Esophagus muscularis mucosa (tissue), 4 donors: ENCODE measurements at regions not wholly inside any gene's neighbourhood (a gene's known extent, or its start where the extent isn't known, plus 50 kb on each side); places are given as distances from the start of the nearest gene placed in this dataset.

Experiments
- DNase-seq: peaks from one replicate; pipeline ENCODE4 v3.0.0-alpha.2; 2017; ENCODE audit errors: extremely low spot score
- H3K27ac ChIP-seq, 4 donors: fragments of 200-600 bp; sonication (generic); replicated peaks in 1 of 4; 1 replicate in 3 of 4; 2 replicates in 1 of 4; pipeline ENCODE4 v1.5.1; 2016 to 2019; ENCODE audit warnings: mild to moderate bottlenecking in 1 of 4
- H3K27me3 ChIP-seq, 4 donors: fragments of 200-600 bp; sonication (generic); one replicate each; pipeline versions ENCODE4 v1.5.1 to v1.6.0; 2016 to 2019
- H3K36me3 ChIP-seq, 4 donors: fragments of 200-600 bp; sonication (generic); one replicate each; pipeline ENCODE4 v1.5.1; 2016 to 2019
- H3K4me1 ChIP-seq, 4 donors: fragments of 200-600 bp; sonication (generic); one replicate each; pipeline ENCODE4 v1.5.1; 2016 to 2019
- H3K4me3 ChIP-seq, 4 donors: fragments of 200-600 bp; sonication (generic); 1 replicate in 2 of 4; 2 replicates in 2 of 4; pipeline ENCODE4 v1.5.1; 2016 to 2019; ENCODE audit warnings: mild to moderate bottlenecking in 4 of 4, moderate library complexity in 1 of 4
- H3K9me3 ChIP-seq, 4 donors: fragments of 200-600 bp; sonication (generic); 1 replicate in 3 of 4; 2 replicates in 1 of 4; pipeline ENCODE4 v1.5.1; 2016 to 2019
- EP300 ChIP-seq: sonication (generic); formaldehyde crosslinking; IDR thresholded peaks from one replicate; pipeline ENCODE4 v1.6.1; 2017; ENCODE audit warnings: antibody characterized with exemption
- POLR2A ChIP-seq: fragments of 450-650 bp; IDR thresholded peaks from one replicate; pipeline ENCODE4 v1.6.1; 2017; ENCODE audit warnings: antibody characterized with exemption, moderate library complexity, mild to moderate bottlenecking, low read depth
- POLR2AphosphoS5 ChIP-seq, 2 donors: sonication (generic); formaldehyde crosslinking; IDR thresholded peaks; one replicate each; pipeline ENCODE4 v1.6.1; 2017; ENCODE audit warnings: antibody characterized with exemption in 2 of 2
- WGBS: methylation state at CpG from one replicate; pipeline ENCODE4 v1.1.5; 2018; 5-methylcytosine and 5-hydroxymethylcytosine counted together
- intact Hi-C: fragments of 100-400 bp; cut with DNase I; formaldehyde crosslinking; loops from one replicate; pipeline ENCODE4 v1.15.1; 2023
- TF ChIP-seq, protein P1 (sequence below), 3 experiments: fragments of 200-600 bp in 2 of 3; fragments of 450-650 bp in 1 of 3; sonication (generic) in 2 of 3; IDR thresholded peaks; one replicate each; pipeline ENCODE4 v1.5.1; 2017 to 2019; ENCODE audit warnings: antibody characterized with exemption in 3 of 3, mild to moderate bottlenecking in 2 of 3, moderate library complexity in 1 of 3

GRCh38 chr3:83122774-83123350 lies 1361.4 kb upstream of the GBE1 start:
- 85% methylated on average over 2 of the region's 2 CpGs for WGBS

DNA sequence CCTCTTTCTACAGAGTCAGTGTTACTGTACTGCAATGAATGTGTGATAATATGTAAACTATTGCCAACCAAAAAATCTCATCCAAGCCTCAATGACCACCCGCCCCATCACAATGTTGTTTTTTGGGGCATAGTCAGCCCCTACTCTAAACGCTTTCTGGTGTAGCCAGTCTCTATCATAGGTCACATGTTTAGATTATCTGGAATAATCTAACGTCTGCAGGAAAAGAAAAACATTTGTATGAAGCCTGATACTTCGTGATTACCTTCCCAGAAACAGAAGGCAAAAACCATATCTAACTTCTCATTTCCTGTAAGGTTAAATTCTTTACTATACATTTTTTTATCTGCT lies 1331.8 kb upstream of the GBE1 start:
- intact Hi-C loops: no loop called here
- TF ChIP-seq, protein P1, sequence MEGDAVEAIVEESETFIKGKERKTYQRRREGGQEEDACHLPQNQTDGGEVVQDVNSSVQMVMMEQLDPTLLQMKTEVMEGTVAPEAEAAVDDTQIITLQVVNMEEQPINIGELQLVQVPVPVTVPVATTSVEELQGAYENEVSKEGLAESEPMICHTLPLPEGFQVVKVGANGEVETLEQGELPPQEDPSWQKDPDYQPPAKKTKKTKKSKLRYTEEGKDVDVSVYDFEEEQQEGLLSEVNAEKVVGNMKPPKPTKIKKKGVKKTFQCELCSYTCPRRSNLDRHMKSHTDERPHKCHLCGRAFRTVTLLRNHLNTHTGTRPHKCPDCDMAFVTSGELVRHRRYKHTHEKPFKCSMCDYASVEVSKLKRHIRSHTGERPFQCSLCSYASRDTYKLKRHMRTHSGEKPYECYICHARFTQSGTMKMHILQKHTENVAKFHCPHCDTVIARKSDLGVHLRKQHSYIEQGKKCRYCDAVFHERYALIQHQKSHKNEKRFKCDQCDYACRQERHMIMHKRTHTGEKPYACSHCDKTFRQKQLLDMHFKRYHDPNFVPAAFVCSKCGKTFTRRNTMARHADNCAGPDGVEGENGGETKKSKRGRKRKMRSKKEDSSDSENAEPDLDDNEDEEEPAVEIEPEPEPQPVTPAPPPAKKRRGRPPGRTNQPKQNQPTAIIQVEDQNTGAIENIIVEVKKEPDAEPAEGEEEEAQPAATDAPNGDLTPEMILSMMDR (IDR thresholded peaks at IDR 0.05): no peak
- 54% methylated on average over 4 of the region's 4 CpGs for WGBS
- Histone ChIP-seq H3K36me3 (no peaks in the 10 kb centered on the region), H3K4me1 (no peaks in the 10 kb centered on the region), H3K9me3 (no peaks in the 10 kb centered on the region), H3K27me3 (no peaks in the 10 kb centered on the region), H3K27ac (no peak overlapping the region), H3K4me3 (no peak overlapping the region)
- DNase-seq: no peak

More at GRCh38 chr3:83122774-83123350, 1361.4 kb upstream of the GBE1 start:
- H3K9me3 ChIP-seq: no peaks in the 10 kb centered on the region
- H3K36me3 ChIP-seq: no peaks in the 10 kb centered on the region
- no peaks in the 10 kb centered on the region for H3K4me1 ChIP-seq
- DNase-seq: no peak
- no peak overlapping the region for H3K4me3 ChIP-seq
- TF ChIP-seq, protein P1 (IDR thresholded peaks at IDR 0.05): no peak
- no peak for TF ChIP-seq POLR2AphosphoS5 (IDR thresholded peaks at IDR 0.05)
- TF ChIP-seq EP300: no peak
- TF ChIP-seq POLR2A: no peak
- H3K27ac ChIP-seq: no peak overlapping the region
- intact Hi-C loops: no loop called here
- H3K27me3 ChIP-seq: no peaks in the 10 kb centered on the region

GRCh38 chr3:83092521-83093221 lies 1331.2 kb upstream of the GBE1 start:
- WGBS: 66% methylated on average over 2 of the region's 2 CpGs
- intact Hi-C loops: no loop called here

GRCh38 chr3:83076041-83076440 lies 1314.6 kb upstream of the GBE1 start:
- H3K4me3 ChIP-seq: no peak overlapping the region
- no peaks in the 10 kb centered on the region for H3K4me1 ChIP-seq
- DNase-seq: no peak
- no peaks in the 10 kb centered on the region for H3K27me3 ChIP-seq
- TF ChIP-seq, protein P1 (IDR thresholded peaks at IDR 0.05): no peak
- TF ChIP-seq EP300: no peak
- TF ChIP-seq POLR2A: no peak
- TF ChIP-seq POLR2AphosphoS5 (IDR thresholded peaks at IDR 0.05): no peak
- intact Hi-C loops: no loop called here
- 73% methylated on average over 6 of the region's 6 CpGs for WGBS
- no peaks in the 10 kb centered on the region for H3K36me3 ChIP-seq
- no peak overlapping the region for H3K27ac ChIP-seq
- no peaks in the 10 kb centered on the region for H3K9me3 ChIP-seq

More at GRCh38 chr3:83092521-83093221, 1331.2 kb upstream of the GBE1 start:
- no peaks in the 10 kb centered on the region for H3K9me3 ChIP-seq
- DNase-seq: no peak
- H3K4me3 ChIP-seq: no peak overlapping the region
- TF ChIP-seq, protein P1 (IDR thresholded peaks at IDR 0.05): no peak
- no peak for TF ChIP-seq EP300
- TF ChIP-seq POLR2A: no peak
- TF ChIP-seq POLR2AphosphoS5 (IDR thresholded peaks at IDR 0.05): no peak
- H3K4me1 ChIP-seq: no peaks in the 10 kb centered on the region
- H3K27me3 ChIP-seq: no peaks in the 10 kb centered on the region
- no peak overlapping the region for H3K27ac ChIP-seq
- no peaks in the 10 kb centered on the region for H3K36me3 ChIP-seq

- no peaks in the 10 kb centered on the region for H3K27me3 ChIP-seq
- H3K9me3 ChIP-seq: no peaks in the 10 kb centered on the region
- no peak overlapping the region for H3K4me3 ChIP-seq
- no peaks in the 10 kb centered on the region for H3K36me3 ChIP-seq
- DNase-seq: no peak
- intact Hi-C loops: no loop called here
- no peaks in the 10 kb centered on the region for H3K4me1 ChIP-seq
- TF ChIP-seq POLR2AphosphoS5 (IDR thresholded peaks at IDR 0.05) (no peak), EP300 (no peak), POLR2A (no peak)
- TF ChIP-seq, protein P1 (IDR thresholded peaks at IDR 0.05): no peak
- H3K27ac ChIP-seq: no peak overlapping the region
Measured at GRCh38 chr3:83074485-83074884, 1313.0 kb upstream of the GBE1 start.
